ENCODE measurements at regions not wholly inside any gene's neighbourhood (a gene's known extent, or its start where the extent isn't known, plus 50 kb on each side); places are given as distances from the start of the nearest gene placed in this dataset.
A peak's percentile ranks its signal among the peaks of the same experiment; 100 is the strongest.

DNA sequence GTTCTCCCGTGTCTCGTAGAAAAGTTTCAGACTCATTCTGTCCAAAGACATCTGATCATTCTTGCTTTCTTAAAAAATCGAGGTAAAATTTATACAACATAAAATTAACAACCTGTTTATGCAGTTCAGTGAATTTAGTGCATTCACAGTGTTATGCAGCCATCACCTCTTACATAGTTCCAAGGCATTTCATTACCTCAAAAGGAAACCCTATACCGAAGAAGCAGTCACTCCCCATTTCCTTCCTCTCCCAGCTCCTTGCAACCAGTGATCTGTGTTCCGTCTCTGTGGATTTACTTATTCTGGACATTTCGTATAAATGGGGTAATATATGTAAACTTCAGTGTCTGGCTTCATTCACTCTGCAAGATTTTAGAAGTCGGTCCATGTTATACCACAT lies 103.5 kb upstream of the HS3ST3A1 start:
- no peak overlapping the region for H3K4me3 ChIP-seq (ENCODE audit: low read depth, low read length)
- H3K36me3 ChIP-seq (ENCODE audit: control insufficient read depth in 1 of 2, insufficient read depth in 2 of 2, low read length in 2 of 2): no peaks in the 10 kb centered on the region
- H3K79me1 ChIP-seq (ENCODE audit: low read length): no peaks in the 10 kb centered on the region
- no peak overlapping the region for H4K12ac ChIP-seq (ENCODE audit: low read depth, low read length)
- H2BK120ac ChIP-seq (ENCODE audit: insufficient read depth, low read length, poor library complexity): no peak overlapping the region
- DNase-seq: no peak
- H3K4me1 ChIP-seq (ENCODE audit: control insufficient read depth in 1 of 2, insufficient read depth in 2 of 2, low read length in 2 of 2): no peaks in the 10 kb centered on the region
- no peak overlapping the region for H3K4ac ChIP-seq (ENCODE audit: low read depth, low read length)
- no peak overlapping the region for H2BK5ac ChIP-seq (ENCODE audit: low read depth, low read length, poor library complexity)
- no peak overlapping the region for H4K91ac ChIP-seq (ENCODE audit: low read depth, low read length)
- H3K23ac ChIP-seq (ENCODE audit: low read length): no peak overlapping the region
- no peak overlapping the region for H2AK5ac ChIP-seq (ENCODE audit: low read length)
- no peak overlapping the region for H3K27ac ChIP-seq (ENCODE audit: low read depth, low read length)
- no peak overlapping the region for H2AFZ ChIP-seq (ENCODE audit: insufficient read depth, low read length, poor library complexity)
- no peak overlapping the region for H4K8ac ChIP-seq (ENCODE audit: low read depth, low read length)
- no peaks in the 10 kb centered on the region for H3K27me3 ChIP-seq (ENCODE audit: insufficient read depth, low read length)
- no peak overlapping the region for H3K4me2 ChIP-seq (ENCODE audit: low read length)
- peaks cover 2% of the 10 kb centered on the region for H3K79me2 ChIP-seq (ENCODE audit: control insufficient read depth, insufficient read depth, low read length, poor library complexity)
- no peak overlapping the region for H3K18ac ChIP-seq (ENCODE audit: low read length)
- no peak overlapping the region for H3K9ac ChIP-seq (ENCODE audit: low read length)
- H2BK12ac ChIP-seq (ENCODE audit: low read length): no peak overlapping the region
- H3K14ac ChIP-seq (ENCODE audit: low read length): no peak overlapping the region
- WGBS (ENCODE audit: extremely low coverage, insufficient coverage, insufficient read length): no CpG with 5 or more reads among the region's 7 CpGs
- H3K9me3 ChIP-seq (ENCODE audit: insufficient read depth, low read depth, low read length): no peaks in the 10 kb centered on the region

DNA sequence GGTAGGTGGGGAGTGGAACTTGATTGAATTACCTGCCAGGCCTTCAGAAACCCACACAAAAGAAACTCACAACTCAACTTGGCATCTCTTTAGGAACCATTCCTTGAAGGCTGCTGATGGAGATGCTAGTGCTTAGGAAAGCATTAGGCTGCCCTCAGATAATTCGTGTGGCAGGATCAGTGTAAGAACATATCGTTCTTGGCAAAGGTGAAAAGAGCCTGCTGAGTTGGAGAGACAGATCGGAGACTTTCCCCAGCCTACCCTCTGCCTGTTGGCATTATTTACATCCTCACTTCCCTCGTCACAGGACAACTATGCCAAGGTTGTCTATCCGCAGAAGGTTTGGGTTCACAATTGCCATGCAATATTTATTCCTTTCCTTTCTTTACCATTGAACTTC lies 120.0 kb upstream of the HS3ST3A1 start:
- H3K27ac ChIP-seq (ENCODE audit: low read depth, low read length): no peak overlapping the region
- no peak overlapping the region for H2BK5ac ChIP-seq (ENCODE audit: low read depth, low read length, poor library complexity)
- no peak overlapping the region for H2AFZ ChIP-seq (ENCODE audit: insufficient read depth, low read length, poor library complexity)
- no peak overlapping the region for H3K4me3 ChIP-seq (ENCODE audit: low read depth, low read length)
- H3K23ac ChIP-seq (ENCODE audit: low read length): no peak overlapping the region
- H3K79me2 ChIP-seq (ENCODE audit: control insufficient read depth, insufficient read depth, low read length, poor library complexity): no peaks in the 10 kb centered on the region
- no peak overlapping the region for H4K8ac ChIP-seq (ENCODE audit: low read depth, low read length)
- H4K12ac ChIP-seq (ENCODE audit: low read depth, low read length): no peak overlapping the region
- H3K18ac ChIP-seq (ENCODE audit: low read length): no peak overlapping the region
- H3K36me3 ChIP-seq (ENCODE audit: control insufficient read depth in 1 of 2, insufficient read depth in 2 of 2, low read length in 2 of 2): no peaks in the 10 kb centered on the region
- no peak overlapping the region for H3K4me2 ChIP-seq (ENCODE audit: low read length)
- H3K4ac ChIP-seq (ENCODE audit: low read depth, low read length): no peak overlapping the region
- no peak overlapping the region for H2AK5ac ChIP-seq (ENCODE audit: low read length)
- no peaks in the 10 kb centered on the region for H3K9me3 ChIP-seq (ENCODE audit: insufficient read depth, low read depth, low read length)
- no peaks in the 10 kb centered on the region for H3K27me3 ChIP-seq (ENCODE audit: insufficient read depth, low read length)
- H3K14ac ChIP-seq (ENCODE audit: low read length): no peak overlapping the region
- H3K9ac ChIP-seq (ENCODE audit: low read length): no peak overlapping the region
- H2BK12ac ChIP-seq (ENCODE audit: low read length): no peak overlapping the region
- no CpG with 5 or more reads among the region's 5 CpGs for WGBS (ENCODE audit: extremely low coverage, insufficient coverage, insufficient read length)
- no peak for DNase-seq
- H3K79me1 ChIP-seq (ENCODE audit: low read length): no peaks in the 10 kb centered on the region
- peaks cover 0 to 3% of the 10 kb centered on the region in 2 experiments for H3K4me1 ChIP-seq (ENCODE audit: control insufficient read depth in 1 of 2, insufficient read depth in 2 of 2, low read length in 2 of 2)
- H2BK120ac ChIP-seq (ENCODE audit: insufficient read depth, low read length, poor library complexity): no peak overlapping the region
- no peak overlapping the region for H4K91ac ChIP-seq (ENCODE audit: low read depth, low read length)

DNA sequence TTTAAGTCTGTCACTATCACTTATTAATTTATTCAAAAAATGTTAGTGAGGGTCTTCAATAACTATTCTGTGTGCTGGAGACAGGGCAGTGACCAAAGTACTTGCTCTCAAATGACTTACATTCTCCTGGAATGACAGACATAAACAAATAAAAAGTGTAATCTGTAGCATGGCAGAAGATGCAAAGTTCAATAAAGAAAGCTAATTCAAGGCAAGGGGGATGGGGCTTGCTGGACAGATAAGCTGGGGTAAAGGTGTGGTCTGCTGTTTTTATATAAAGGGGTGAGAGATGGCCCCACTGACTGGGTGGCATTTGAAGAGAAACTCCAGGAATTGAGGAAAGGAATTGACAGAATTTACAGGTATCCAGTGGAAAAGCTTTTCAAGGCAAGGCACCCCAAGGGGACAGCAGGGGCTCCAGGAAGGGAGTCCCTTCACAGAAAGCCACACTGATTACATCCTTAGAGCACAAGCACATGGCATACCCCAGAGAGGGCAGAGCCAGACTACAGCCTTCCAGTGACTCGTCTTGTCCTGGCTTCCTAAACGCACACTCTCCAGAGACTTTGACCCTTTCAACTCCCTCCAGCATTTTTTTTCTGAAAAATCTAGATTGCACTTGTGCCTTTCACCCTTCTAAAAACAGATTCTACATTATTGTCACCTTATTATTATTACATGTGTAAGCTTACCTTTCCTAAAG lies 123.7 kb upstream of the HS3ST3A1 start:
- no peaks in the 10 kb centered on the region for H3K79me1 ChIP-seq (ENCODE audit: low read length)
- H3K27ac ChIP-seq (ENCODE audit: low read depth, low read length): no peak overlapping the region
- H3K23ac ChIP-seq (ENCODE audit: low read length): no peak overlapping the region
- no peak overlapping the region for H2AFZ ChIP-seq (ENCODE audit: insufficient read depth, low read length, poor library complexity)
- no peak overlapping the region for H3K14ac ChIP-seq (ENCODE audit: low read length)
- no peak overlapping the region for H3K18ac ChIP-seq (ENCODE audit: low read length)
- no peak overlapping the region for H4K91ac ChIP-seq (ENCODE audit: low read depth, low read length)
- no peaks in the 10 kb centered on the region for H3K27me3 ChIP-seq (ENCODE audit: insufficient read depth, low read length)
- no peak overlapping the region for H3K4ac ChIP-seq (ENCODE audit: low read depth, low read length)
- no peak overlapping the region for H4K12ac ChIP-seq (ENCODE audit: low read depth, low read length)
- no peak overlapping the region for H2BK5ac ChIP-seq (ENCODE audit: low read depth, low read length, poor library complexity)
- H3K36me3 ChIP-seq (ENCODE audit: control insufficient read depth in 1 of 2, insufficient read depth in 2 of 2, low read length in 2 of 2): no peaks in the 10 kb centered on the region
- no peak overlapping the region for H3K4me3 ChIP-seq (ENCODE audit: low read depth, low read length)
- no peak for DNase-seq
- no peak overlapping the region for H4K8ac ChIP-seq (ENCODE audit: low read depth, low read length)
- peaks cover 0 to 3% of the 10 kb centered on the region in 2 experiments for H3K4me1 ChIP-seq (ENCODE audit: control insufficient read depth in 1 of 2, insufficient read depth in 2 of 2, low read length in 2 of 2)
- H2AK5ac ChIP-seq (ENCODE audit: low read length): no peak overlapping the region
- no CpG with 5 or more reads among the region's 2 CpGs for WGBS (ENCODE audit: extremely low coverage, insufficient coverage, insufficient read length)
- H2BK12ac ChIP-seq (ENCODE audit: low read length): no peak overlapping the region
- H3K9ac ChIP-seq (ENCODE audit: low read length): no peak overlapping the region
- H3K79me2 ChIP-seq (ENCODE audit: control insufficient read depth, insufficient read depth, low read length, poor library complexity): no peaks in the 10 kb centered on the region
- H2BK120ac ChIP-seq (ENCODE audit: insufficient read depth, low read length, poor library complexity): no peak overlapping the region
- H3K9me3 ChIP-seq (ENCODE audit: insufficient read depth, low read depth, low read length): no peaks in the 10 kb centered on the region
- no peak overlapping the region for H3K4me2 ChIP-seq (ENCODE audit: low read length)

DNA sequence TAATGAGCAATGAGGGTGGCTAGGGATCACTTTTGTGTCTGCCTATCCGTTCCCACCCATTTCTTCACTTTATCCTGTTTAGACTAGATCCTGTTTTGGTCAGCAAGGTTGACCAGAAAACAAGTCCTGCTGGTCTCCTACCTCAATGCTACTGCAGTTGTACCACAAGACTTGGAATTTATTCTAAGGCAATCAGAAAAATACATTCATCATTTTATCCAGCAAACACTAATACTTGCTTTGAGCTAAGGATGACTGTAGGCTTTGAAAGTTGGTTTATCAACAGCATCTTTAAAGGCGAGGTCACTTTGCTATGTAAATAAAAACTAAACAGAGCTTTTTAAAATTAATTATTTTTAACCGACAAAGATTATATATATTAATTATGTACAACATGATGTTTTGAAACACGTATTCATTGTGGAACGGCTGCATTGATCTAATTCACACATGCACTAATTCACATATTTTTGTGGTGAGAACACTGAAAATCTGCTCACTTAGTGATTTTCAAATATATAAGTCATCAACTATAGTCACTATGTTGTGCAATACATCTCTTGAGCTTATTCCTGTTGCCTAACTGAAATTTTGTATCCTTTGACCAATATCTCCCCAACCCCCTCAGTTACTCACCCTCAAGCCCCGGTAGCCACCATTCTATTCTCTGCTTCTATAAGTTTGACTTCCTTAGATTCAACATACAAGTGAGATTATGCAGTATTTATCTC lies 125.9 kb upstream of the HS3ST3A1 start:
- DNase-seq: peak in 1 of 2 donors; percentile 31
- H2BK5ac ChIP-seq (ENCODE audit: low read depth, low read length, poor library complexity): no peak overlapping the region
- no peaks in the 10 kb centered on the region for H3K27me3 ChIP-seq (ENCODE audit: insufficient read depth, low read length)
- no peak overlapping the region for H3K27ac ChIP-seq (ENCODE audit: low read depth, low read length)
- H2AK5ac ChIP-seq (ENCODE audit: low read length): no peak overlapping the region
- H3K23ac ChIP-seq (ENCODE audit: low read length): no peak overlapping the region
- no peak overlapping the region for H2AFZ ChIP-seq (ENCODE audit: insufficient read depth, low read length, poor library complexity)
- peaks cover 0 to 3% of the 10 kb centered on the region in 2 experiments for H3K4me1 ChIP-seq (ENCODE audit: control insufficient read depth in 1 of 2, insufficient read depth in 2 of 2, low read length in 2 of 2)
- H3K4me3 ChIP-seq (ENCODE audit: low read depth, low read length): no peak overlapping the region
- H3K9me3 ChIP-seq (ENCODE audit: insufficient read depth, low read depth, low read length): peaks cover 1% of the 10 kb centered on the region
- no CpG with 5 or more reads among the region's 6 CpGs for WGBS (ENCODE audit: extremely low coverage, insufficient coverage, insufficient read length)
- H4K8ac ChIP-seq (ENCODE audit: low read depth, low read length): no peak overlapping the region
- H3K14ac ChIP-seq (ENCODE audit: low read length): no peak overlapping the region
- no peak overlapping the region for H2BK120ac ChIP-seq (ENCODE audit: insufficient read depth, low read length, poor library complexity)
- H2BK12ac ChIP-seq (ENCODE audit: low read length): no peak overlapping the region
- no peaks in the 10 kb centered on the region for H3K79me2 ChIP-seq (ENCODE audit: control insufficient read depth, insufficient read depth, low read length, poor library complexity)
- no peak overlapping the region for H4K12ac ChIP-seq (ENCODE audit: low read depth, low read length)
- no peaks in the 10 kb centered on the region for H3K36me3 ChIP-seq (ENCODE audit: control insufficient read depth in 1 of 2, insufficient read depth in 2 of 2, low read length in 2 of 2)
- H4K91ac ChIP-seq (ENCODE audit: low read depth, low read length): no peak overlapping the region
- no peak overlapping the region for H3K4ac ChIP-seq (ENCODE audit: low read depth, low read length)
- no peak overlapping the region for H3K4me2 ChIP-seq (ENCODE audit: low read length)
- H3K18ac ChIP-seq (ENCODE audit: low read length): no peak overlapping the region
- H3K79me1 ChIP-seq (ENCODE audit: low read length): no peaks in the 10 kb centered on the region
- no peak overlapping the region for H3K9ac ChIP-seq (ENCODE audit: low read length)

Data from trophoblast cell (in vitro differentiated cells and primary cell).